ENCODE measurements at regions not wholly inside any gene's neighbourhood (a gene's known extent, or its start where the extent isn't known, plus 50 kb on each side); places are given as distances from the start of the nearest gene placed in this dataset.

DNA sequence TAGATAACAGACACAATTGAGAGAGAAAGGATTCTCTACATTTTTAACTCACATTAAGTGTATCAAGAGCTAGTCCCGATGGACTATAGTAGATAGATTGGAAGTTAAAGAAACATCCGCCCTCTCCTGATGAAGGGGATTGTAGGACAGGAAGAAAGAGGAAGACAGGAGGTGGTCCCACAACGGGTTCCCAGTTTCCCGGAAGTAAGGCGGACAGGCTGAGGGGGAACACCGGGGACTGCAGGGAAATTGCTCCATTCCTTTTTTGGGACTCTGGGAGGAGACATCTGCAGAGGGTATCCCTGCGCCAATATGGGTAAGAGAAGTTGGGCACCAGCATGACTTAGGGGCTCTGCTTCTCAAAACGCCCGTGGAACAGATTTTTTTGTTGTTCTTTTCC lies 177.5 kb upstream of the ATF7IP start:
- DNase-seq (ENCODE audit: low read depth), result no peak
- TF ChIP-seq, protein P1, sequence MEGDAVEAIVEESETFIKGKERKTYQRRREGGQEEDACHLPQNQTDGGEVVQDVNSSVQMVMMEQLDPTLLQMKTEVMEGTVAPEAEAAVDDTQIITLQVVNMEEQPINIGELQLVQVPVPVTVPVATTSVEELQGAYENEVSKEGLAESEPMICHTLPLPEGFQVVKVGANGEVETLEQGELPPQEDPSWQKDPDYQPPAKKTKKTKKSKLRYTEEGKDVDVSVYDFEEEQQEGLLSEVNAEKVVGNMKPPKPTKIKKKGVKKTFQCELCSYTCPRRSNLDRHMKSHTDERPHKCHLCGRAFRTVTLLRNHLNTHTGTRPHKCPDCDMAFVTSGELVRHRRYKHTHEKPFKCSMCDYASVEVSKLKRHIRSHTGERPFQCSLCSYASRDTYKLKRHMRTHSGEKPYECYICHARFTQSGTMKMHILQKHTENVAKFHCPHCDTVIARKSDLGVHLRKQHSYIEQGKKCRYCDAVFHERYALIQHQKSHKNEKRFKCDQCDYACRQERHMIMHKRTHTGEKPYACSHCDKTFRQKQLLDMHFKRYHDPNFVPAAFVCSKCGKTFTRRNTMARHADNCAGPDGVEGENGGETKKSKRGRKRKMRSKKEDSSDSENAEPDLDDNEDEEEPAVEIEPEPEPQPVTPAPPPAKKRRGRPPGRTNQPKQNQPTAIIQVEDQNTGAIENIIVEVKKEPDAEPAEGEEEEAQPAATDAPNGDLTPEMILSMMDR (IDR thresholded peaks at IDR 0.05; ENCODE audit: low read depth, low read length, missing control alignments), result no peak
- no peak overlapping the region for H3K4me3 ChIP-seq (ENCODE audit: low read depth, low read length)

DNA sequence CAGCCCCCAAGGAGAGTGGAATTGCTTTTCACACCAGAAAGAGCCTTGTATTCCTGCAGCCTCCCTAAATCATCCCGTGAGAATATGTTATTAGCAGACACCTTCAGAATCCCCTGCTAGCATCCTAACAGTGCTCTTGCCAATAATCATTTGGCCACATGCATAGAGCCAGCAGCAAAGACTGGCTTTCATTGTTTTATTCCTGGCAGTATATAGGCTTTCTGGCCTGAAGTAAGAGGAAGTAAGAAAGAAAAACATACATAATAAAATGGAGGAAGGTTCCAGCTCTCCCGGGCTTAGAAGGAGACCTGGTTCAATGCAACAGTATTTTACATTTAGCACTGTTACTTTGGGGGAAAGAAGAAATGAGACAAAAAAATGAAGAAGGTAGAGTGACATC lies 176.7 kb upstream of the ATF7IP start:
- TF ChIP-seq, protein P1 (IDR thresholded peaks at IDR 0.05; ENCODE audit: low read depth, low read length, missing control alignments), result no peak
- H3K4me3 ChIP-seq (ENCODE audit: low read depth, low read length), result no peak overlapping the region
- DNase-seq (ENCODE audit: low read depth), result no peak

DNA sequence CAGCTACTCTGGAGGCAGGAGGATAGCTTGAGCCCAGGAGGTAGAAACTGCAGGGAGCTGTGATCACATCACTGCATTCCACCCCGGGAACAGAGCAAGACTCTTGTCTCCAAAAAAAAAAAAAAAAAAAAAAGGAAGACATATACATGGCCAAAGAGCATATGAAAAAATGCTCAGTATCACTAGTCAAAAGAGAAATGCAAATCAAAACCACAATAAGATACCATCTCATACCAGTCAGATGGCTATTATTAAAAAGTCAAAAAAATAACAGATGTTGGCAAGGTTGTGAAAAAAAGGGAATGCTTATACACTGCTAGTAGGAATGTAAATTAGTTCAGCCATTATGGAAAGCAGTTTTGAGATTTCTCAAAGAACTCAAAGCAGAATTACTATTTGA lies 174.8 kb upstream of the ATF7IP start:
- DNase-seq (ENCODE audit: low read depth), result no peak
- TF ChIP-seq, protein P1 (IDR thresholded peaks at IDR 0.05; ENCODE audit: low read depth, low read length, missing control alignments), result no peak
- H3K4me3 ChIP-seq (ENCODE audit: low read depth, low read length), result no peak overlapping the region

DNA sequence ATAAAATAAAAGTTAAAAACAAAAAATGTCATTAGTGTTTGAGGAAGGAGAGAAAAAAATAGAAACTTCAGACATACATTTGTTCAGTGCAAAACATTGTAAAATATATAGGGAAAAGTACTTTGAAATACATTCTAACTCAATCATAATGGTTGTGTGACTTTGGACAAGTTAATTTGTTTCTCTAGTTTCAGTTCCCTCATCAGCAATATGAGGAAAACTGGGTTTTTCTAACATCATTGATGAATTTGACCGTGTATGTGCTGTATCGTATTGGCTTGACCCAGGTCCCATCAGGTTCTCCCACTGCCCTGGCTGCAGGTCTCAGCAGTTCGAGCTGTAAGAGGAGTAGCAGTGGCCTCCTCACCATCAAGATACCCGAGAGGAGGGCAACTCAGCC lies 173.9 kb upstream of the ATF7IP start:
- TF ChIP-seq, protein P1 (IDR thresholded peaks at IDR 0.05; ENCODE audit: low read depth, low read length, missing control alignments), result no peak
- no peak for DNase-seq (ENCODE audit: low read depth)
- H3K4me3 ChIP-seq (ENCODE audit: low read depth, low read length), result no peak overlapping the region

DNA sequence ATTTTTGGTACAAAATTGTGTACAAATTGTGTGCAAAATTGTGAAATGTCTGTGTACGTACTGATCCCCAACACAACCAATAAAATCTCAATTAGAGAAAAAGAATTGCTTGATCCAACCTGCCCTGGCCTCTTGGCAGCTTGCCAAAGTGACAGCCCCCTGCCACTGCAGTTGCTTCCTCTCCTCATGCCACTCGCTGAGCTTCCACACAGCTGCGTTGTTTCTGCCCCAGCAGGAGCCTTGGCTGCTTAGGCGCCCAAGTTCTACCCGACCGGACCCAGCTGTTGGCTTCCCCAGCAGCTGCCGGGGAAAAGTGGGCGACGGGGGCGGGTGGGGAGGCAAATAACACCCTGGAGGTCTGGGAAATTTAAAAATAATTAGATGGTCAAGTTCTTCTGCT lies 171.8 kb upstream of the ATF7IP start:
- TF ChIP-seq, protein P1 (IDR thresholded peaks at IDR 0.05; ENCODE audit: low read depth, low read length, missing control alignments), result no peak
- no peak for DNase-seq (ENCODE audit: low read depth)
- H3K4me3 ChIP-seq (ENCODE audit: low read depth, low read length), result no peak overlapping the region

DNA sequence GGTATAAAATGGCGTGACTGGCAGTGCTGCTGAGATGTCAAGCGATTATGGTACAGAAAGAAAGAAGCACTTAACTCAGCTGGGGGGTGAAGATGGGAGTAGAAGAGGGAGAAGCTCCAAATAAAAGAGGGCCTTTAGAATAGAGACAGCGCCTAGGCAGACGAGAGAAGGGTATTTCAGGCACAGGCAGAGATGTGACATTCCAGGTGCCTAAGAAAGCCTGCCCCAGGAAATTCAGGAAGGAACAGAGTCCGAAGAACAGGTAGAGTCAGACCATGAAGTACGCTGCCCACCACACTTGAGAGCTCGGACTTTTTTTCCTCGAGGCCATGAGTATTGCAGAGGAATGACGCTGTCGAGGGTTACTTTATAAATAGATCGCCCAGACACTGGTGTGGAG lies 170.9 kb upstream of the ATF7IP start:
- no peak overlapping the region for H3K4me3 ChIP-seq (ENCODE audit: low read depth, low read length)
- no peak for DNase-seq (ENCODE audit: low read depth)
- TF ChIP-seq, protein P1 (IDR thresholded peaks at IDR 0.05; ENCODE audit: low read depth, low read length, missing control alignments), result no peak

DNA sequence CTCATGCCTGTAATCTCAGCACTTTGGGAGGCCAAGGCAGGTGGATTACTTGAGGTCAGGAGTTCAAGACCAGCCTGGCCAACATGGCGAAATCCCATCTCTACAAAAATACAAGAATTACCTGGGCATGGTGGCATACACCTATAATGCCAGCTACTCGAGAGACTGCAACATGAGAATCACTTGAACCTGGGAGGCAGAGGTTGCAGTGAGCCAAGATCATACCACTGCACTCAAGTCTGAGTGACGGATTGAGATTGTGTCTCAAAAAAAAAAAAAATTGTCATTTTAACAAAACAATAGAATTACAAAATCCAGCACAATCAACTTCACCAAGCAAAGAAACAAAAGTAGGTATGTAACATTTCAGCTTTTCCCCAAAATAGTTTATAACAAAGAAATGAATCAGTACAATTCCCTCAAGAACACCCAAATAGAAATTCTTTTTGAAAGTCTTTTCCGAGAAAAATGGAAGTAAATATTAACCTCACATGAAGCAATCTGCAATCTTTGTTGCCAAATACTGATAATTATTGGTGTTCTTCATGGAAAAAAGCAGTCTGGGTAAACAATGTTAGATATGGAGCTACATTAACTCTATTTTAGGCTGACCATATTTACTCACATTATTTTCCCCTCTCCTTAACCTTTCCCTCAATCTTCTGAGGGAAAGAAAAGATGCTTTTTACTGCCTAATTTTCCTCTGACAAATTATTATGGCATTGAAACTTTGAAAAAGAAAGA lies 165.9 kb upstream of the ATF7IP start:
- DNase-seq (ENCODE audit: low read depth), result no peak
- H3K4me3 ChIP-seq (ENCODE audit: low read depth, low read length), result no peak overlapping the region
- TF ChIP-seq, protein P1 (IDR thresholded peaks at IDR 0.05; ENCODE audit: low read depth, low read length, missing control alignments), result no peak

All from GM12864 (cell line).